ENCODE measurements at regions not wholly inside any gene's neighbourhood (a gene's known extent, or its start where the extent isn't known, plus 50 kb on each side); places are given as distances from the start of the nearest gene placed in this dataset.

DNA sequence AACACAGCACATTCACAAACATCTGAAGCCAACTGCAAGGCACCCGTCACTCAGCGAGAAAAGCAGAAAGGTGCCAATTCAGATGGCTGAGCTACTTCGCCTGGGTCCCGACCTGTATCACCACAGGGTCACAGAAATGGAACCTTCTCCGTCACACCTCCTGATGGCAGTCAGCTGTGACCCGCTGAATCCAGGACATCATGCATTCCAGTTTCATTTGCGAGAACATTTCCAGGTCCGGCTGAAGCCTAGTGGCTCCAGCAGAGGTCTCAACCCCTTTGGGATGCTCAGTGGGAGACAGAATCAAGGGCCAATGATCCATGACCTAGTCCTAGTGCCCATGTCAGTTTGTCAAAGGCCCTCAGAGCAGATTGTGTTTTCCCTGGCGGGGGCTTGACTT lies 193.6 kb upstream of the KLF14 start:
- TF ChIP-seq EZH2 (IDR thresholded peaks at IDR 0.05; ENCODE audit: borderline replicate concordance, low read depth, low read length, poor library complexity, severe bottlenecking), result no peak
- TF ChIP-seq, protein P1, sequence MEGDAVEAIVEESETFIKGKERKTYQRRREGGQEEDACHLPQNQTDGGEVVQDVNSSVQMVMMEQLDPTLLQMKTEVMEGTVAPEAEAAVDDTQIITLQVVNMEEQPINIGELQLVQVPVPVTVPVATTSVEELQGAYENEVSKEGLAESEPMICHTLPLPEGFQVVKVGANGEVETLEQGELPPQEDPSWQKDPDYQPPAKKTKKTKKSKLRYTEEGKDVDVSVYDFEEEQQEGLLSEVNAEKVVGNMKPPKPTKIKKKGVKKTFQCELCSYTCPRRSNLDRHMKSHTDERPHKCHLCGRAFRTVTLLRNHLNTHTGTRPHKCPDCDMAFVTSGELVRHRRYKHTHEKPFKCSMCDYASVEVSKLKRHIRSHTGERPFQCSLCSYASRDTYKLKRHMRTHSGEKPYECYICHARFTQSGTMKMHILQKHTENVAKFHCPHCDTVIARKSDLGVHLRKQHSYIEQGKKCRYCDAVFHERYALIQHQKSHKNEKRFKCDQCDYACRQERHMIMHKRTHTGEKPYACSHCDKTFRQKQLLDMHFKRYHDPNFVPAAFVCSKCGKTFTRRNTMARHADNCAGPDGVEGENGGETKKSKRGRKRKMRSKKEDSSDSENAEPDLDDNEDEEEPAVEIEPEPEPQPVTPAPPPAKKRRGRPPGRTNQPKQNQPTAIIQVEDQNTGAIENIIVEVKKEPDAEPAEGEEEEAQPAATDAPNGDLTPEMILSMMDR (conservative IDR thresholded peaks at IDR 0.05; ENCODE audit: low read depth, low read length), result no peak

Measured in A673 (cell line).